ENCODE measurements at regions not wholly inside any gene's neighbourhood (a gene's known extent, or its start where the extent isn't known, plus 50 kb on each side); places are given as distances from the start of the nearest gene placed in this dataset.

GRCh38 chr7:132639983-132640382 lies 63.7 kb upstream of the PLXNA4 start:
- TF ChIP-seq CTCF (IDR thresholded peaks at IDR 0.05) (no peak), POLR2A (IDR thresholded peaks at IDR 0.05) (no peak)

All from upper lobe of left lung (tissue), 4 donors.